ENCODE measurements at regions not wholly inside any gene's neighbourhood (a gene's known extent, or its start where the extent isn't known, plus 50 kb on each side); places are given as distances from the start of the nearest gene placed in this dataset.

- H3K36me3 Mint-ChIP-seq, result peaks cover 10% of the 10 kb centered on the region
- H3K27ac Mint-ChIP-seq, result no peak overlapping the region
- H3K27me3 Mint-ChIP-seq (ENCODE audit: low read depth), result no peaks in the 10 kb centered on the region
- DNase-seq (ENCODE audit: low spot score), result no peak
- no peak for ATAC-seq
- peaks cover 9% of the 10 kb centered on the region for H3K4me1 Mint-ChIP-seq
- CTCF ChIA-PET, result no interaction called here
- peaks cover 17% of the 10 kb centered on the region for H3K9me3 Mint-ChIP-seq
- POLR2A ChIA-PET, result no interaction called here
- H3K4me3 Mint-ChIP-seq, result no peak overlapping the region
- no peak for TF ChIP-seq PRRX2 (CRISPR knock-in tag; IDR thresholded peaks at IDR 0.05)
- TF ChIP-seq, protein P1, sequence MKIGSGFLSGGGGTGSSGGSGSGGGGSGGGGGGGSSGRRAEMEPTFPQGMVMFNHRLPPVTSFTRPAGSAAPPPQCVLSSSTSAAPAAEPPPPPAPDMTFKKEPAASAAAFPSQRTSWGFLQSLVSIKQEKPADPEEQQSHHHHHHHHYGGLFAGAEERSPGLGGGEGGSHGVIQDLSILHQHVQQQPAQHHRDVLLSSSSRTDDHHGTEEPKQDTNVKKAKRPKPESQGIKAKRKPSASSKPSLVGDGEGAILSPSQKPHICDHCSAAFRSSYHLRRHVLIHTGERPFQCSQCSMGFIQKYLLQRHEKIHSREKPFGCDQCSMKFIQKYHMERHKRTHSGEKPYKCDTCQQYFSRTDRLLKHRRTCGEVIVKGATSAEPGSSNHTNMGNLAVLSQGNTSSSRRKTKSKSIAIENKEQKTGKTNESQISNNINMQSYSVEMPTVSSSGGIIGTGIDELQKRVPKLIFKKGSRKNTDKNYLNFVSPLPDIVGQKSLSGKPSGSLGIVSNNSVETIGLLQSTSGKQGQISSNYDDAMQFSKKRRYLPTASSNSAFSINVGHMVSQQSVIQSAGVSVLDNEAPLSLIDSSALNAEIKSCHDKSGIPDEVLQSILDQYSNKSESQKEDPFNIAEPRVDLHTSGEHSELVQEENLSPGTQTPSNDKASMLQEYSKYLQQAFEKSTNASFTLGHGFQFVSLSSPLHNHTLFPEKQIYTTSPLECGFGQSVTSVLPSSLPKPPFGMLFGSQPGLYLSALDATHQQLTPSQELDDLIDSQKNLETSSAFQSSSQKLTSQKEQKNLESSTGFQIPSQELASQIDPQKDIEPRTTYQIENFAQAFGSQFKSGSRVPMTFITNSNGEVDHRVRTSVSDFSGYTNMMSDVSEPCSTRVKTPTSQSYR (CRISPR knock-in tag; IDR thresholded peaks at IDR 0.05), result no peak
- TF ChIP-seq GRHL2 (CRISPR knock-in tag; IDR thresholded peaks at IDR 0.05; ENCODE audit: insufficient replicate concordance, severe bottlenecking), result no peak
- no peak for TF ChIP-seq CTCF (IDR thresholded peaks at IDR 0.05)
- no peak for TF ChIP-seq ZNF396 (CRISPR knock-in tag; IDR thresholded peaks at IDR 0.05; ENCODE audit: borderline replicate concordance)
- no peak for TF ChIP-seq IRF2 (CRISPR knock-in tag; IDR thresholded peaks at IDR 0.05; ENCODE audit: borderline replicate concordance, low read depth)
- TF ChIP-seq SOX15 (CRISPR knock-in tag; IDR thresholded peaks at IDR 0.05), result no peak
- TF ChIP-seq STAT6 (CRISPR knock-in tag; conservative IDR thresholded peaks at IDR 0.05; ENCODE audit: low read depth), result no peak
- no peak for TF ChIP-seq ZNF416 (CRISPR knock-in tag; IDR thresholded peaks at IDR 0.05)
Measured at GRCh38 chr9:26221290-26221689, 543.0 kb upstream of the TUSC1 start.

- Mint-ChIP-seq H3K36me3 (peaks cover 17% of the 10 kb centered on the region), H3K27ac (no peak overlapping the region), H3K27me3 (ENCODE audit: low read depth) (no peaks in the 10 kb centered on the region), H3K9me3 (peaks cover 19% of the 10 kb centered on the region), H3K4me1 (peaks cover 9% of the 10 kb centered on the region), H3K4me3 (no peak overlapping the region)
- DNase-seq (ENCODE audit: low spot score), result no peak
- ChIA-PET CTCF (no interaction called here), POLR2A (no interaction called here)
- no peak for ATAC-seq
- TF ChIP-seq, protein P2, sequence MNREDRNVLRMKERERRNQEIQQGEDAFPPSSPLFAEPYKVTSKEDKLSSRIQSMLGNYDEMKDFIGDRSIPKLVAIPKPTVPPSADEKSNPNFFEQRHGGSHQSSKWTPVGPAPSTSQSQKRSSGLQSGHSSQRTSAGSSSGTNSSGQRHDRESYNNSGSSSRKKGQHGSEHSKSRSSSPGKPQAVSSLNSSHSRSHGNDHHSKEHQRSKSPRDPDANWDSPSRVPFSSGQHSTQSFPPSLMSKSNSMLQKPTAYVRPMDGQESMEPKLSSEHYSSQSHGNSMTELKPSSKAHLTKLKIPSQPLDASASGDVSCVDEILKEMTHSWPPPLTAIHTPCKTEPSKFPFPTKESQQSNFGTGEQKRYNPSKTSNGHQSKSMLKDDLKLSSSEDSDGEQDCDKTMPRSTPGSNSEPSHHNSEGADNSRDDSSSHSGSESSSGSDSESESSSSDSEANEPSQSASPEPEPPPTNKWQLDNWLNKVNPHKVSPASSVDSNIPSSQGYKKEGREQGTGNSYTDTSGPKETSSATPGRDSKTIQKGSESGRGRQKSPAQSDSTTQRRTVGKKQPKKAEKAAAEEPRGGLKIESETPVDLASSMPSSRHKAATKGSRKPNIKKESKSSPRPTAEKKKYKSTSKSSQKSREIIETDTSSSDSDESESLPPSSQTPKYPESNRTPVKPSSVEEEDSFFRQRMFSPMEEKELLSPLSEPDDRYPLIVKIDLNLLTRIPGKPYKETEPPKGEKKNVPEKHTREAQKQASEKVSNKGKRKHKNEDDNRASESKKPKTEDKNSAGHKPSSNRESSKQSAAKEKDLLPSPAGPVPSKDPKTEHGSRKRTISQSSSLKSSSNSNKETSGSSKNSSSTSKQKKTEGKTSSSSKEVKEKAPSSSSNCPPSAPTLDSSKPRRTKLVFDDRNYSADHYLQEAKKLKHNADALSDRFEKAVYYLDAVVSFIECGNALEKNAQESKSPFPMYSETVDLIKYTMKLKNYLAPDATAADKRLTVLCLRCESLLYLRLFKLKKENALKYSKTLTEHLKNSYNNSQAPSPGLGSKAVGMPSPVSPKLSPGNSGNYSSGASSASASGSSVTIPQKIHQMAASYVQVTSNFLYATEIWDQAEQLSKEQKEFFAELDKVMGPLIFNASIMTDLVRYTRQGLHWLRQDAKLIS (CRISPR knock-in tag; IDR thresholded peaks at IDR 0.05; ENCODE audit: borderline replicate concordance), result no peak
- TF ChIP-seq GTF2I (CRISPR knock-in tag; conservative IDR thresholded peaks at IDR 0.05) (no peak), PRRX2 (CRISPR knock-in tag; IDR thresholded peaks at IDR 0.05) (no peak), ZNF138 (CRISPR knock-in tag; conservative IDR thresholded peaks at IDR 0.05) (no peak), ZNF121 (CRISPR knock-in tag; IDR thresholded peaks at IDR 0.05) (no peak), CDX4 (CRISPR knock-in tag; IDR thresholded peaks at IDR 0.05; ENCODE audit: borderline replicate concordance) (no peak), JUN (CRISPR knock-in tag; IDR thresholded peaks at IDR 0.05) (no peak), FOXJ3 (CRISPR knock-in tag; IDR thresholded peaks at IDR 0.05; ENCODE audit: borderline replicate concordance) (no peak), GRHL2 (CRISPR knock-in tag; IDR thresholded peaks at IDR 0.05; ENCODE audit: insufficient replicate concordance, severe bottlenecking) (no peak), NFATC4 (CRISPR knock-in tag; IDR thresholded peaks at IDR 0.05) (no peak), NFYB (CRISPR knock-in tag; conservative IDR thresholded peaks at IDR 0.05; ENCODE audit: low read depth) (no peak), ATF6 (CRISPR knock-in tag; IDR thresholded peaks at IDR 0.05) (no peak)
- TF ChIP-seq, protein P3, sequence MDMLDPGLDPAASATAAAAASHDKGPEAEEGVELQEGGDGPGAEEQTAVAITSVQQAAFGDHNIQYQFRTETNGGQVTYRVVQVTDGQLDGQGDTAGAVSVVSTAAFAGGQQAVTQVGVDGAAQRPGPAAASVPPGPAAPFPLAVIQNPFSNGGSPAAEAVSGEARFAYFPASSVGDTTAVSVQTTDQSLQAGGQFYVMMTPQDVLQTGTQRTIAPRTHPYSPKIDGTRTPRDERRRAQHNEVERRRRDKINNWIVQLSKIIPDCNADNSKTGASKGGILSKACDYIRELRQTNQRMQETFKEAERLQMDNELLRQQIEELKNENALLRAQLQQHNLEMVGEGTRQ (CRISPR knock-in tag; IDR thresholded peaks at IDR 0.05), result no peak
Measured at GRCh38 chr9:26220367-26220766, 542.1 kb upstream of the TUSC1 start.
